Activated CD8-positive, alpha-beta T cell treated with anti-CD3 and anti-CD28 coated beads for 36 hours (primary cell): ENCODE measurements at regions not wholly inside any gene's neighbourhood (a gene's known extent, or its start where the extent isn't known, plus 50 kb on each side); places are given as distances from the start of the nearest gene placed in this dataset.
"Not testable (repeated sequence)": the region's sequence is repeated elsewhere in the genome, so short reads cannot be mapped to it uniquely, and the experiment has no call there.

Source experiments
- ATAC-seq: fragments of 200-7000 bp; cut with Tn5 transposase; one replicate; pipeline ENCODE4 v1.10.0; 2021; ENCODE audit warnings: mild to moderate bottlenecking, moderate library complexity
- CTCF ChIA-PET: fragments of 350-600 bp; sonication (Branson Sonifier 250); formaldehyde crosslinking; loops from one replicate; lab custom pipeline; 2021; ENCODE audit warnings: antibody characterized with exemption; lab: Charles Lee
- POLR2A ChIA-PET: fragments of 350-600 bp; sonication (Branson Sonifier 250); formaldehyde crosslinking; loops from one replicate; lab custom pipeline; 2021; ENCODE audit warnings: antibody characterized with exemption; lab: Charles Lee
- DNase-seq: peaks from one replicate; pipeline ENCODE4 v3.0.0-alpha.2; 2020
- H3K27ac Mint-ChIP-seq: one replicate; pipeline ENCODE4 v1.8.0; 2021; ENCODE audit warnings: mild to moderate bottlenecking, mixed read lengths
- H3K27me3 Mint-ChIP-seq: one replicate; pipeline ENCODE4 v1.8.0; 2021; ENCODE audit warnings: mixed read lengths
- H3K36me3 Mint-ChIP-seq: one replicate; pipeline ENCODE4 v1.8.0; 2021; ENCODE audit warnings: low read depth, mixed read lengths
- H3K4me1 Mint-ChIP-seq: one replicate; pipeline ENCODE4 v1.8.0; 2021; ENCODE audit warnings: low read depth, mixed read lengths
- H3K4me3 Mint-ChIP-seq: one replicate; pipeline ENCODE4 v1.8.0; 2021; ENCODE audit warnings: mild to moderate bottlenecking, moderate library complexity, mixed read lengths
- H3K9me3 Mint-ChIP-seq: one replicate; pipeline ENCODE4 v1.8.0; 2021; ENCODE audit warnings: mixed read lengths
- intact Hi-C: fragments of 100-400 bp; cut with micrococcal nuclease; formaldehyde crosslinking; loops from one replicate; pipeline ENCODE4 v1.10.0; 2022
- TF ChIP-seq, protein P1 (sequence below): fragments of 200-600 bp; IDR thresholded peaks from one replicate; pipeline ENCODE4 v1.8.0; 2022; ENCODE audit warnings: antibody characterized with exemption, mild to moderate bottlenecking

- Mint-ChIP-seq H3K4me3 (no peak overlapping the region), H3K27ac (no peak overlapping the region), H3K27me3 (no peaks in the 10 kb centered on the region), H3K9me3 (peaks cover 1% of the 10 kb centered on the region), H3K4me1 (no peaks in the 10 kb centered on the region), H3K36me3 (no peaks in the 10 kb centered on the region)
- ATAC-seq (no peak), DNase-seq (no peak)
- POLR2A ChIA-PET: no interaction called here
- intact Hi-C loops: no loop called here
- CTCF ChIA-PET: no interaction called here
- TF ChIP-seq, protein P1, sequence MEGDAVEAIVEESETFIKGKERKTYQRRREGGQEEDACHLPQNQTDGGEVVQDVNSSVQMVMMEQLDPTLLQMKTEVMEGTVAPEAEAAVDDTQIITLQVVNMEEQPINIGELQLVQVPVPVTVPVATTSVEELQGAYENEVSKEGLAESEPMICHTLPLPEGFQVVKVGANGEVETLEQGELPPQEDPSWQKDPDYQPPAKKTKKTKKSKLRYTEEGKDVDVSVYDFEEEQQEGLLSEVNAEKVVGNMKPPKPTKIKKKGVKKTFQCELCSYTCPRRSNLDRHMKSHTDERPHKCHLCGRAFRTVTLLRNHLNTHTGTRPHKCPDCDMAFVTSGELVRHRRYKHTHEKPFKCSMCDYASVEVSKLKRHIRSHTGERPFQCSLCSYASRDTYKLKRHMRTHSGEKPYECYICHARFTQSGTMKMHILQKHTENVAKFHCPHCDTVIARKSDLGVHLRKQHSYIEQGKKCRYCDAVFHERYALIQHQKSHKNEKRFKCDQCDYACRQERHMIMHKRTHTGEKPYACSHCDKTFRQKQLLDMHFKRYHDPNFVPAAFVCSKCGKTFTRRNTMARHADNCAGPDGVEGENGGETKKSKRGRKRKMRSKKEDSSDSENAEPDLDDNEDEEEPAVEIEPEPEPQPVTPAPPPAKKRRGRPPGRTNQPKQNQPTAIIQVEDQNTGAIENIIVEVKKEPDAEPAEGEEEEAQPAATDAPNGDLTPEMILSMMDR: no peak
Measured at GRCh38 chr13:37476874-37477273, 121.7 kb downstream of the POSTN start.

- no peak overlapping the region for H3K4me3 Mint-ChIP-seq
- no peak overlapping the region for H3K27ac Mint-ChIP-seq
- intact Hi-C loops: no loop called here
- H3K36me3 Mint-ChIP-seq: no peaks in the 10 kb centered on the region
- peaks cover 1% of the 10 kb centered on the region for H3K9me3 Mint-ChIP-seq
- TF ChIP-seq, protein P1: no peak
- no peaks in the 10 kb centered on the region for H3K27me3 Mint-ChIP-seq
- ATAC-seq: no peak
- ChIA-PET CTCF (no interaction called here), POLR2A (no interaction called here)
- DNase-seq: no peak
- H3K4me1 Mint-ChIP-seq: no peaks in the 10 kb centered on the region
Measured at GRCh38 chr13:37475966-37476365, 122.6 kb downstream of the POSTN start.

- DNase-seq: no peak
- Mint-ChIP-seq H3K9me3 (peaks cover 1% of the 10 kb centered on the region), H3K27me3 (no peaks in the 10 kb centered on the region), H3K36me3 (no peaks in the 10 kb centered on the region), H3K4me3 (no peak overlapping the region), H3K4me1 (no peaks in the 10 kb centered on the region), H3K27ac (no peak overlapping the region)
- intact Hi-C loops: no loop called here
- no peak for ATAC-seq
- TF ChIP-seq, protein P1: no peak
- ChIA-PET POLR2A (interaction anchor here (0.8 kb wide), 1 partner anchor 50 kb away, joined by 3 read pairs; no protein-coding TSS in a partner anchor), CTCF (no interaction called here)
Measured at GRCh38 chr13:37475151-37475550, 123.4 kb downstream of the POSTN start.

DNA sequence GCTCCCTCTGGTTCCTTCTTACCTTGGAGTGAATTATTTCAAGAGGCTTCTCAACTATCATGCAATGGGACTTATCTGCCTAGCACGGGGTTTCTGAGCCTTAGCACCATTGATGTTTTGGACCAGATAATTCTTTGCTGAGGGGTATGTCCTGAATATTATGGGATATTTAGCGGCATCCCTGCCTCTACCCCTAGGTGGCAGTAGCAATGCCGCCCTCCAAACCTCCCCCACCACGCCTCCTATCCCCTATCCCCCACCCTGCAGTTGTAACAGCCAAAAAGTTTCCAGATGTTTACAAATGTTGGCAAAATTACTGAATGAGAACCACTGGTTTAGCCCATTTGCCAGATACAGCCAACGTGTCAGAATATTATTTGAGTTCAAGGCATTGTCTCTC, 125.5 kb downstream of the POSTN start:
- no peak overlapping the region for H3K27ac Mint-ChIP-seq
- intact Hi-C loops: no loop called here
- ChIA-PET CTCF (no interaction called here), POLR2A (no interaction called here)
- DNase-seq: peak; percentile 1
- H3K4me3 Mint-ChIP-seq: no peak overlapping the region
- ATAC-seq: no peak
- H3K4me1 Mint-ChIP-seq: no peaks in the 10 kb centered on the region
- peaks cover 1% of the 10 kb centered on the region for H3K9me3 Mint-ChIP-seq
- TF ChIP-seq, protein P1: peak; percentile 30
- H3K36me3 Mint-ChIP-seq: no peaks in the 10 kb centered on the region
- H3K27me3 Mint-ChIP-seq: no peaks in the 10 kb centered on the region

DNA sequence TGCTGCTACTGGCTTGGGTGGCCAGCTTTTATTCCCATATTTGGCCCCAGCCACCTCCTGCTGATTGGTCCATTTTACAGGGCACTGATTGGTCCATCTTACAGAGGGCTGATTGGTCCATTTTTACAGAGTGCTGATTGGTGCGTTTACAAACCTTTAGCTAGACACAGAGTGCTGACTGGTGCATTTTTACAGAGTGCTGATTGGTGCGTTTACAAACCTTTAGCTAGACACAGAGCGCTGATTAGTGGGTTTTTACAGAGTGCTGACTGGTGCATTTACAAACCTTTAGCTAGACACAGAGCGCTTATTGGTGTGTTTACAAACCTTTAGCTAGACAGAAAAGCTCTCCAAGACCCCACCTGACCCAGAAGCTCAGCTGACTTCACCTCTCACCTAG, 126.3 kb downstream of the POSTN start:
- POLR2A ChIA-PET, H3K27me3 Mint-ChIP-seq, ATAC-seq, H3K4me1 Mint-ChIP-seq, H3K27ac Mint-ChIP-seq, H3K36me3 Mint-ChIP-seq, H3K4me3 Mint-ChIP-seq, H3K9me3 Mint-ChIP-seq, DNase-seq, intact Hi-C loops, CTCF ChIA-PET: not testable (repeated sequence)

DNA sequence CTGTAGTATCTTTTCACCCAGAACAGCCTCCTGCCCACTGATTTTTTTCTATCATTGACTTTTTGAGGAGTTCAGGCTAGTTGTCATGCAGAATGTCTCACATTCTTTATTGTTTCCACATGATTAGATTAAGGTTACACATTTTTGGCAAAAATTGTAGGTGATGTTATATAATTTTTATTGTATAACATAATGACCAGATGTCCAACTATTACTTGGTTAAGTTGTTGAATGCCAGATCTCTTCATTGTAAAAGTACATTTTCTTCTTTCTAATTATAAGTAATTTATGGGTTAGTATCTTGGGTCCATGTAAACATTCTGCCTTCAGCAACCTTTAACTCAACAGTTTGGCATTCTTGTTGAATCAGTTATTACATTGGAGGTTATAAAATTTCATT, 138.4 kb downstream of the POSTN start:
- CTCF ChIA-PET: no interaction called here

More for the DNA sequence above, 138.4 kb downstream of the POSTN start:
- POLR2A ChIA-PET: no interaction called here
- H3K27ac Mint-ChIP-seq: no peak overlapping the region
- no peaks in the 10 kb centered on the region for H3K36me3 Mint-ChIP-seq
- no peak for DNase-seq
- no peak overlapping the region for H3K4me3 Mint-ChIP-seq
- H3K27me3 Mint-ChIP-seq: no peaks in the 10 kb centered on the region
- H3K9me3 Mint-ChIP-seq: peaks cover 2% of the 10 kb centered on the region
- no peaks in the 10 kb centered on the region for H3K4me1 Mint-ChIP-seq
- TF ChIP-seq, protein P1: no peak
- intact Hi-C loops: no loop called here
- ATAC-seq: no peak
